ENCODE measurements at regions not wholly inside any gene's neighbourhood (a gene's known extent, or its start where the extent isn't known, plus 50 kb on each side); places are given as distances from the start of the nearest gene placed in this dataset. TPM values are rescaled to one million over a fixed set of nuclear protein-coding genes. Genes with fewer than 3 reads are reported as not detected.

Small RNAs in the stretch of these regions (microRNA-seq; reads per million reads assigned to microRNA genes)
- gene MIR6072 (ENCODE audit: insufficient read depth in 1 of 2, insufficient read length in 1 of 2, unreplicated experiment in 1 of 2) (0 reads per million in 2 experiments), gene RNU6-576P (ENCODE audit: insufficient read depth, insufficient read length) (not detected), gene RNU6-889P (ENCODE audit: insufficient read depth, insufficient read length) (not detected)

Small RNAs in the stretch of these regions (small RNA-seq; reads per million reads assigned to genes)
- 0 reads per million in 5 experiments for gene MIR6072
- 0 to 0.60 (median 0) reads per million in 5 experiments for gene RNU6-576P
- 0 to 1.8 (median 0) reads per million in 5 experiments for gene RNU6-889P
